H1 (cell line): ENCODE measurements at regions not wholly inside any gene's neighbourhood (a gene's known extent, or its start where the extent isn't known, plus 50 kb on each side); places are given as distances from the start of the nearest gene placed in this dataset.

Source experiments
- CTCF ChIA-PET: fragments of 300-600 bp; sonication (Branson Sonifier 250); formaldehyde crosslinking; loops from one replicate; lab custom pipeline; 2021; ENCODE audit not compliant: partially characterized antibody; lab: Charles Lee
- POLR2A ChIA-PET: fragments of 300-600 bp; sonication (Branson Sonifier 250); formaldehyde crosslinking; loops from one replicate; lab custom pipeline; 2021; ENCODE audit warnings: inconsistent platforms; ENCODE audit not compliant: partially characterized antibody; lab: Charles Lee
- DNase-seq, 2 experiments: peaks; one replicate each; pipeline versions ENCODE4 v3.0.0 to v3.0.0-alpha.2; 2010 to 2022; ENCODE audit warnings: low spot score in 2 of 2, low read depth in 1 of 2, mixed read lengths in 1 of 2
- FAIRE-seq: peaks from 2 replicates; lab custom pipeline; 2011; peaks lifted over from hg19 to GRCh38; lab: Jason Lieb, UNC
- H2AFZ ChIP-seq: 2 replicates; pipeline ENCODE4 v1.8.1; 2012; ENCODE audit warnings: low read length, inconsistent platforms
- H2AK5ac ChIP-seq: 2 replicates; pipeline ENCODE4 v1.6.1; 2013; ENCODE audit warnings: low read depth, low read length
- H2BK120ac ChIP-seq: replicated peaks from 2 replicates; pipeline ENCODE3; 2013; ENCODE audit warnings: low read depth, low read length, inconsistent platforms
- H2BK12ac ChIP-seq: 2 replicates; pipeline ENCODE4 v1.6.1; 2013; ENCODE audit warnings: low read depth, low read length
- H2BK15ac ChIP-seq: 2 replicates; pipeline ENCODE4 v1.6.1; 2013; ENCODE audit warnings: low read length
- H2BK20ac ChIP-seq: 2 replicates; pipeline ENCODE4 v1.6.1; 2013; ENCODE audit warnings: low read length
- H2BK5ac ChIP-seq: 2 replicates; pipeline ENCODE4 v1.6.1; 2013; ENCODE audit warnings: low read depth, low read length
- H3K14ac ChIP-seq: 2 replicates; pipeline ENCODE4 v1.6.1; 2013; ENCODE audit warnings: inconsistent platforms; ENCODE audit not compliant: insufficient read length
- H3K18ac ChIP-seq: 2 replicates; pipeline ENCODE4 v1.6.1; 2013; ENCODE audit warnings: low read length; ENCODE audit errors: extremely low read depth
- H3K23ac ChIP-seq: 2 replicates; pipeline ENCODE4 v1.6.1; 2013; ENCODE audit warnings: inconsistent platforms; ENCODE audit not compliant: insufficient read length
- H3K23me2 ChIP-seq: 2 replicates; pipeline ENCODE4 v1.6.1; 2013; ENCODE audit warnings: low read depth, low read length
- H3K27ac ChIP-seq: 2 replicates; pipeline ENCODE4 v1.6.1; 2011; ENCODE audit warnings: low read depth, low read length, inconsistent platforms
- H3K27me3 ChIP-seq, 4 experiments: replicated peaks in 1 of 4; 1 replicate in 1 of 4; 2 replicates in 3 of 4; pipeline versions ENCODE4 v1.6.1 to v1.8.1; 2011 to 2013; ENCODE audit warnings: low read length in 3 of 4, mild to moderate bottlenecking in 3 of 4, inconsistent platforms in 2 of 4, mixed read lengths in 2 of 4, moderate library complexity in 1 of 4; ENCODE audit not compliant: control insufficient read depth in 3 of 4, insufficient read depth in 3 of 4; ENCODE audit errors: extremely low read depth in 1 of 4
- H3K36me3 ChIP-seq, 4 experiments: 2 replicates each; pipeline versions ENCODE4 v1.6.1 to v1.8.1; 2011 to 2013; ENCODE audit warnings: mild to moderate bottlenecking in 4 of 4, low read length in 3 of 4, moderate library complexity in 2 of 4, control low read depth in 1 of 4, inconsistent platforms in 1 of 4; ENCODE audit not compliant: insufficient read depth in 4 of 4, control insufficient read depth in 2 of 4
- H3K4ac ChIP-seq: replicated peaks from 2 replicates; pipeline ENCODE3; 2013; ENCODE audit warnings: low read length, low read depth, mixed read lengths, inconsistent platforms; ENCODE audit not compliant: insufficient read length
- H3K4me1 ChIP-seq, 4 experiments: replicated peaks in 1 of 4; 1 replicate in 1 of 4; 2 replicates in 3 of 4; pipeline versions ENCODE4 v1.6.1 to v1.8.1; 2011 to 2013; ENCODE audit warnings: low read length in 3 of 4, inconsistent platforms in 2 of 4, mixed read lengths in 1 of 4; ENCODE audit not compliant: insufficient read depth in 4 of 4, control insufficient read depth in 3 of 4
- H3K4me2 ChIP-seq, 2 experiments: 2 replicates each; pipeline versions ENCODE4 v1.6.1 to v1.8.1; 2011 to 2013; ENCODE audit warnings: low read depth in 2 of 2, low read length in 2 of 2, control low read depth in 1 of 2, inconsistent platforms in 1 of 2, mild to moderate bottlenecking in 1 of 2; ENCODE audit not compliant: insufficient read depth in 1 of 2
- H3K4me3 ChIP-seq, 4 experiments: fragments of 200-600, 300-600 bp in 1 of 4; sonication (generic), shearing (Covaris generic), sonication (Bioruptor Twin) in 1 of 4; 2 replicates each; pipeline versions ENCODE4 v1.5.1 to v1.8.1; 2011 to 2016; ENCODE audit warnings: low read length in 4 of 4, low read depth in 3 of 4, control low read depth in 2 of 4, inconsistent platforms in 2 of 4, mild to moderate bottlenecking in 2 of 4, mixed read lengths in 1 of 4, moderate library complexity in 1 of 4; ENCODE audit not compliant: insufficient read depth in 2 of 4; ENCODE audit errors: extremely low read depth in 1 of 4
- H3K56ac ChIP-seq: replicated peaks from 2 replicates; pipeline ENCODE3; 2013; ENCODE audit warnings: low read depth, mild to moderate bottlenecking, mixed read lengths, low read length, inconsistent platforms; ENCODE audit not compliant: insufficient read length
- H3K79me1 ChIP-seq: 2 replicates; pipeline ENCODE4 v1.6.1; 2013; ENCODE audit warnings: low read depth, low read length, control low read depth
- H3K79me2 ChIP-seq, 2 experiments: 2 replicates each; pipeline versions ENCODE4 v1.6.1 to v1.8.1; 2012 to 2013; ENCODE audit warnings: low read length in 2 of 2, mild to moderate bottlenecking in 2 of 2, inconsistent platforms in 1 of 2; ENCODE audit not compliant: insufficient read depth in 2 of 2, control insufficient read depth in 1 of 2
- H3K9ac ChIP-seq, 4 experiments: replicated peaks in 1 of 4; 1 replicate in 1 of 4; 2 replicates in 3 of 4; pipeline versions ENCODE4 v1.6.1 to v1.8.1; 2011 to 2013; ENCODE audit warnings: low read depth in 3 of 4, low read length in 3 of 4, control low read depth in 2 of 4, mild to moderate bottlenecking in 2 of 4, moderate library complexity in 2 of 4, inconsistent platforms in 1 of 4; ENCODE audit errors: extremely low read depth in 1 of 4
- H3K9me3 ChIP-seq, 2 experiments: 2 replicates each; pipeline versions ENCODE4 v1.6.1 to v1.8.1; 2012 to 2013; ENCODE audit warnings: mild to moderate bottlenecking in 2 of 2, moderate library complexity in 2 of 2, control low read depth in 1 of 2, inconsistent platforms in 1 of 2, low read depth in 1 of 2, low read length in 1 of 2, mixed read lengths in 1 of 2; ENCODE audit not compliant: insufficient read depth in 2 of 2
- H4K20me1 ChIP-seq, 2 experiments: replicated peaks in 1 of 2; 2 replicates each; pipeline versions ENCODE3 to v1.8.1; 2011 to 2013; ENCODE audit warnings: inconsistent platforms in 2 of 2, low read length in 2 of 2, mild to moderate bottlenecking in 1 of 2; ENCODE audit not compliant: insufficient read depth in 2 of 2, control insufficient read depth in 1 of 2
- H4K5ac ChIP-seq: 2 replicates; pipeline ENCODE4 v1.6.1; 2013; ENCODE audit warnings: low read length, low read depth, mixed read lengths, inconsistent platforms; ENCODE audit not compliant: insufficient read length
- H4K8ac ChIP-seq: 2 replicates; pipeline ENCODE4 v1.8.0; 2013; ENCODE audit warnings: mild to moderate bottlenecking, moderate library complexity, low read length, inconsistent platforms; ENCODE audit not compliant: insufficient read depth; ENCODE audit errors: extremely low read depth
- H4K91ac ChIP-seq: replicated peaks from 2 replicates; pipeline ENCODE3; 2013; ENCODE audit warnings: low read length, mixed read lengths, inconsistent platforms; ENCODE audit not compliant: insufficient read length
- CEBPB ChIP-seq: IDR thresholded peaks from 2 replicates; pipeline ENCODE4 v1.6.1; 2012; ENCODE audit warnings: low read depth, low read length
- CHD2 ChIP-seq: IDR thresholded peaks from 2 replicates; pipeline ENCODE4 v1.6.1; 2012; ENCODE audit warnings: low read length, improper control_type of control experiment
- EP300 ChIP-seq, 2 experiments: IDR thresholded peaks; 1 replicate in 1 of 2; 2 replicates in 1 of 2; pipeline ENCODE4 v1.6.1; 2011 to 2012; ENCODE audit warnings: low read depth in 2 of 2, low read length in 2 of 2, mild to moderate bottlenecking in 2 of 2, borderline replicate concordance in 1 of 2, inconsistent platforms in 1 of 2, moderate library complexity in 1 of 2
- FOSL1 ChIP-seq: IDR thresholded peaks from 2 replicates; pipeline ENCODE4 v1.6.1; 2011; ENCODE audit warnings: mild to moderate bottlenecking, low read depth, low read length, moderate library complexity; ENCODE audit not compliant: insufficient read depth
- POLR2A ChIP-seq, 2 experiments: IDR thresholded peaks; 1 replicate in 1 of 2; 2 replicates in 1 of 2; pipeline ENCODE4 v1.6.1; 2011; ENCODE audit warnings: low read depth in 2 of 2, low read length in 2 of 2, mild to moderate bottlenecking in 2 of 2; ENCODE audit errors: control extremely low read depth in 1 of 2
- RAD21 ChIP-seq, 2 experiments: IDR thresholded peaks in 1 of 2; conservative IDR thresholded peaks in 1 of 2; 2 replicates each; pipeline ENCODE4 v1.6.1; 2011; ENCODE audit warnings: low read depth in 2 of 2, low read length in 2 of 2, improper control_type of control experiment in 1 of 2, inconsistent platforms in 1 of 2, mild to moderate bottlenecking in 1 of 2, moderate library complexity in 1 of 2
- SIX5 ChIP-seq: IDR thresholded peaks from 2 replicates; pipeline ENCODE4 v1.6.1; 2011; ENCODE audit warnings: mild to moderate bottlenecking, low read depth, low read length
- SUZ12 ChIP-seq: fragments of 200-600 bp; sonication (generic); IDR thresholded peaks from 2 replicates; pipeline ENCODE4 v1.6.1; 2012; ENCODE audit warnings: mild to moderate bottlenecking, inconsistent platforms, low read length, moderate library complexity, mixed read lengths
- TAF1 ChIP-seq: IDR thresholded peaks from 2 replicates; pipeline ENCODE4 v1.6.1; 2011; ENCODE audit warnings: mild to moderate bottlenecking, low read depth, low read length
- YY1 ChIP-seq: IDR thresholded peaks from 2 replicates; pipeline ENCODE4 v1.6.1; 2011; ENCODE audit warnings: low read depth, mild to moderate bottlenecking, low read length
- WGBS, 2 experiments: shearing (Covaris generic) in 1 of 2; methylation state at CpG; one replicate each; pipeline versions ENCODE4 v1.1.6 to v1.1.7; 2013 to 2015; ENCODE audit warnings: low lambda C conversion rate in 2 of 2, mixed read lengths in 2 of 2, inconsistent platforms in 1 of 2, low coverage in 1 of 2, missing lambda C conversion rate in 1 of 2; ENCODE audit not compliant: insufficient replicate concordance in 2 of 2, insufficient coverage in 1 of 2, insufficient read length in 1 of 2; ENCODE audit errors: extremely low coverage in 1 of 2, missing lambda C conversion rate in 1 of 2; 5-methylcytosine and 5-hydroxymethylcytosine counted together
- TF ChIP-seq, protein P1 (sequence below): IDR thresholded peaks from 2 replicates; pipeline ENCODE4 v1.6.1; 2011; ENCODE audit warnings: low read depth, mild to moderate bottlenecking, low read length; ENCODE audit not compliant: insufficient read depth

- Histone ChIP-seq H3K18ac (no peak overlapping the region), H3K4ac (no peak overlapping the region), H3K14ac (no peak overlapping the region), H3K27ac (no peak overlapping the region), H3K9me3 (no peaks in the 10 kb centered on the region), H2BK12ac (no peak overlapping the region), H4K5ac (no peak overlapping the region), H3K27me3 (no peaks in the 10 kb centered on the region), H3K79me2 (no peaks in the 10 kb centered on the region), H3K4me2 (no peak overlapping the region), H3K23me2 (no peaks in the 10 kb centered on the region), H3K4me3 (no peak overlapping the region), H3K36me3 (no peaks in the 10 kb centered on the region), H2BK5ac (no peak overlapping the region), H2AFZ (no peak overlapping the region), H2BK120ac (no peak overlapping the region), H2BK15ac (no peak overlapping the region), H2BK20ac (no peak overlapping the region), H3K56ac (no peak overlapping the region), H3K23ac (no peak overlapping the region)
- no peak for FAIRE-seq
- CTCF ChIA-PET, result interaction anchor here (0.6 to 1.3 kb wide), 2 partner anchors 15 to 262 kb away, joined by 3 read pairs; no protein-coding TSS in a partner anchor
- POLR2A ChIA-PET, result no interaction called here
- 100% methylated on average over 1 of the region's 1 CpG; no CpG with 5 or more reads in 1 of the 2 experiments for WGBS, 2 experiments
- DNase-seq, result no peak
- TF ChIP-seq FOSL1 (no peak), TAF1 (no peak), CHD2 (no peak), EP300 (IDR thresholded peaks at IDR 0.05; ENCODE audit: borderline replicate concordance in 1 of 2, low read depth in 2 of 2, low read length in 2 of 2) (no peak), RAD21 (IDR thresholded peaks at IDR 0.05 in 1 of 2, conservative IDR thresholded peaks at IDR 0.05 in 1 of 2; ENCODE audit: low read depth in 2 of 2, low read length in 2 of 2) (no peak), SIX5 (no peak), YY1 (no peak), POLR2A (IDR thresholded peaks at IDR 0.05; ENCODE audit: control extremely low read depth in 1 of 2, low read depth in 2 of 2, low read length in 2 of 2) (no peak), SUZ12 (no peak), CEBPB (no peak)
- TF ChIP-seq, protein P1, sequence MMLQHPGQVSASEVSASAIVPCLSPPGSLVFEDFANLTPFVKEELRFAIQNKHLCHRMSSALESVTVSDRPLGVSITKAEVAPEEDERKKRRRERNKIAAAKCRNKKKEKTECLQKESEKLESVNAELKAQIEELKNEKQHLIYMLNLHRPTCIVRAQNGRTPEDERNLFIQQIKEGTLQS, result no peak
- TF ChIP-seq, all 59 proteins: peak for 0
- H4K91ac ChIP-seq, result no peak overlapping the region
- H3K4me1 ChIP-seq, result no peaks in the 10 kb centered on the region
- no peak overlapping the region for H4K8ac ChIP-seq
- no peaks in the 10 kb centered on the region for H4K20me1 ChIP-seq
- no peak overlapping the region for H3K9ac ChIP-seq
- H2AK5ac ChIP-seq, result no peak overlapping the region
- no peaks in the 10 kb centered on the region for H3K79me1 ChIP-seq
Observed at GRCh38 chr9:75743855-75744254, 146.6 kb upstream of the PCSK5 start.
